ENCODE measurements at regions not wholly inside any gene's neighbourhood (a gene's known extent, or its start where the extent isn't known, plus 50 kb on each side); places are given as distances from the start of the nearest gene placed in this dataset.
"Not testable (repeated sequence)": the region's sequence is repeated elsewhere in the genome, so short reads cannot be mapped to it uniquely, and the experiment has no call there.

DNA sequence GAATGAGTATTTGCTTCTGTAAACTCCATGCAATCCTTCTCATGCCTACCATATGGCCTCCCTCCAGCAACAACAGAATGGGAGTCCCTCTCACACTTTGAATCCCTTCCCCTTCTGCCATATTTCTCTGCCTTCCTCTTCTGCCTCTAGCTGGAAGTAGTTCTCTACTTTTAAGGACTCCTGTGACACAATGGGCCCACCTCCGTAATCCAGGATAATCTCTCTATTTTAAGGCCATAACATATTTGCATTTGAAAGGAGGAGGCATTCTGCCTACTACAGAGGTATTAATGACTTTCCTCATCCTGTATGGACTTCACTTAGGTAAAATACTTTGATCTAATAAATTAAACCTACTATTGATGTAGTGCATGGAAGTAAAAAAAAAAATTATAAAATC is 155.4 kb upstream of the ITGA1 start:
- Histone ChIP-seq H3K4me1 (ENCODE audit: control insufficient read depth, insufficient read depth, low read length) (no peaks in the 10 kb centered on the region), H3K9ac (ENCODE audit: extremely low read depth, low read length, poor library complexity, severe bottlenecking) (no peak overlapping the region), H3K9me3 (ENCODE audit: control insufficient read depth, low read length) (no peaks in the 10 kb centered on the region), H3K4me3 (ENCODE audit: low read length) (no peak overlapping the region), H3K27ac (ENCODE audit: low read depth, low read length) (no peak overlapping the region), H3K27me3 (ENCODE audit: control insufficient read depth, insufficient read depth, low read length, poor library complexity, severe bottlenecking) (no peaks in the 10 kb centered on the region), H3K36me3 (ENCODE audit: control insufficient read depth, insufficient read depth, low read length) (no peaks in the 10 kb centered on the region)
- DNase-seq: no peak
- no peaks in the 10 kb centered on the region for H3K27me3 Mint-ChIP-seq (ENCODE audit: insufficient read depth)
- no peaks in the 10 kb centered on the region for H3K9me3 Mint-ChIP-seq
- WGBS, 2 experiments (ENCODE audit: insufficient coverage in 1 of 2, insufficient read length in 1 of 2): 85% methylated on average over 1 of the region's 1 CpG; no CpG with 5 or more reads in 1 of the 2 experiments
- H3K27ac Mint-ChIP-seq: no peak overlapping the region
- no peak overlapping the region for H3K4me3 Mint-ChIP-seq
- TF ChIP-seq, protein P1, sequence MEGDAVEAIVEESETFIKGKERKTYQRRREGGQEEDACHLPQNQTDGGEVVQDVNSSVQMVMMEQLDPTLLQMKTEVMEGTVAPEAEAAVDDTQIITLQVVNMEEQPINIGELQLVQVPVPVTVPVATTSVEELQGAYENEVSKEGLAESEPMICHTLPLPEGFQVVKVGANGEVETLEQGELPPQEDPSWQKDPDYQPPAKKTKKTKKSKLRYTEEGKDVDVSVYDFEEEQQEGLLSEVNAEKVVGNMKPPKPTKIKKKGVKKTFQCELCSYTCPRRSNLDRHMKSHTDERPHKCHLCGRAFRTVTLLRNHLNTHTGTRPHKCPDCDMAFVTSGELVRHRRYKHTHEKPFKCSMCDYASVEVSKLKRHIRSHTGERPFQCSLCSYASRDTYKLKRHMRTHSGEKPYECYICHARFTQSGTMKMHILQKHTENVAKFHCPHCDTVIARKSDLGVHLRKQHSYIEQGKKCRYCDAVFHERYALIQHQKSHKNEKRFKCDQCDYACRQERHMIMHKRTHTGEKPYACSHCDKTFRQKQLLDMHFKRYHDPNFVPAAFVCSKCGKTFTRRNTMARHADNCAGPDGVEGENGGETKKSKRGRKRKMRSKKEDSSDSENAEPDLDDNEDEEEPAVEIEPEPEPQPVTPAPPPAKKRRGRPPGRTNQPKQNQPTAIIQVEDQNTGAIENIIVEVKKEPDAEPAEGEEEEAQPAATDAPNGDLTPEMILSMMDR (conservative IDR thresholded peaks at IDR 0.05): no peak
- H3K36me3 Mint-ChIP-seq (ENCODE audit: low read depth): no peaks in the 10 kb centered on the region
- H3K4me1 Mint-ChIP-seq: no peaks in the 10 kb centered on the region

- H3K4me3 ChIP-seq (ENCODE audit: low read length); H3K27ac ChIP-seq (ENCODE audit: low read depth, low read length); H3K36me3 ChIP-seq (ENCODE audit: control insufficient read depth, insufficient read depth, low read length); H3K4me1 Mint-ChIP-seq; H3K27me3 Mint-ChIP-seq (ENCODE audit: insufficient read depth); DNase-seq; H3K9me3 Mint-ChIP-seq; H3K36me3 Mint-ChIP-seq (ENCODE audit: low read depth); H3K4me3 Mint-ChIP-seq; H3K27me3 ChIP-seq (ENCODE audit: control insufficient read depth, insufficient read depth, low read length, poor library complexity, severe bottlenecking); H3K27ac Mint-ChIP-seq; H3K9me3 ChIP-seq (ENCODE audit: control insufficient read depth, low read length); H3K4me1 ChIP-seq (ENCODE audit: control insufficient read depth, insufficient read depth, low read length); H3K9ac ChIP-seq (ENCODE audit: extremely low read depth, low read length, poor library complexity, severe bottlenecking): not testable (repeated sequence)
- WGBS, 2 experiments (ENCODE audit: insufficient coverage in 1 of 2, insufficient read length in 1 of 2): 94% methylated on average over 2 of the region's 4 CpGs; no CpG with 5 or more reads in 1 of the 2 experiments
Measured at GRCh38 chr5:52634171-52634570, 153.5 kb upstream of the ITGA1 start.

DNA sequence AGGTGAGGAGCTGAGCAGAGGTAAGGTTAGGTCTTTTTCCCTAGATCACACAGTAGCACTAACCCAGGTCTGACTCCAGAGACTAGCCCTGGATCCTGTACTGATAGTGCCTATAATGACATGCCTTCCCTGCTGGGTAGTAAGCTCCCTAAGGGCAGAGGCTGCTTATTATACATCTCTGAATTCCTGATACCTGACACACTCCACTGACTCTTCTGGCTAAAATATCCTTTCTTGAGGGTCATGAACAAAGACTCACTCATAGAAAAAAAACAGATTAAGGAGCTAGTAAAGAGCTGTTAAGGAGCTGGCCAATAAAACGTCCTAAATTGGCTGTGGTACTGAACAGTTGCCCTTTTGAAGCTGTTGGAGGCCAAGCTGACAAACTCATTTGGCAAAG is 149.0 kb upstream of the ITGA1 start:
- Mint-ChIP-seq H3K27ac (no peak overlapping the region), H3K4me3 (no peak overlapping the region), H3K4me1 (no peaks in the 10 kb centered on the region), H3K27me3 (ENCODE audit: insufficient read depth) (no peaks in the 10 kb centered on the region), H3K36me3 (ENCODE audit: low read depth) (no peaks in the 10 kb centered on the region), H3K9me3 (peaks cover 31% of the 10 kb centered on the region)
- no peaks in the 10 kb centered on the region for H3K36me3 ChIP-seq (ENCODE audit: control insufficient read depth, insufficient read depth, low read length)
- H3K4me1 ChIP-seq (ENCODE audit: control insufficient read depth, insufficient read depth, low read length): no peaks in the 10 kb centered on the region
- TF ChIP-seq, protein P1 (conservative IDR thresholded peaks at IDR 0.05): no peak
- WGBS, 2 experiments (ENCODE audit: insufficient coverage in 1 of 2, insufficient read length in 1 of 2): 63% methylated on average over 1 of the region's 1 CpG; no CpG with 5 or more reads in 1 of the 2 experiments
- no peaks in the 10 kb centered on the region for H3K27me3 ChIP-seq (ENCODE audit: control insufficient read depth, insufficient read depth, low read length, poor library complexity, severe bottlenecking)
- H3K27ac ChIP-seq (ENCODE audit: low read depth, low read length): no peak overlapping the region
- no peak overlapping the region for H3K9ac ChIP-seq (ENCODE audit: extremely low read depth, low read length, poor library complexity, severe bottlenecking)
- no peak for DNase-seq
- peaks cover 8% of the 10 kb centered on the region for H3K9me3 ChIP-seq (ENCODE audit: control insufficient read depth, low read length)
- H3K4me3 ChIP-seq (ENCODE audit: low read length): no peak overlapping the region

DNA sequence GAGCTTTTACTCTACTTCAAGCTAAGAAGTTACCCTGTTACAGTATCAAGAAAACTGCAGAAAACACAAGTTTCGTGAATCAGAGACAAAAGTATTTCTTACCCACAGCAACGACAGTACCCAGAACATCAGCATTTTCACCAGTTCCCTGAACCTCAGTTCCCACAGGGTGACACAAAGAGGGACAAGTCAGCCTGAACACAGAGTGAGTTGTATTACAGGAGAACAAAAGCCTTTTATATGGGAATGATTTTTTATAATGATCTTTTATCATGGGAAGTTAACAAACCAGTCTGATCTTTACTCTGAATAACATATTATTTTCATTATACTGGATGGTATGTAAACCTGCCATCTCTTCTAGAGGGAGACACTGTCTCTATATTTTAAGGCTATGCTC is 139.0 kb upstream of the ITGA1 start:
- no peak overlapping the region for H3K4me3 Mint-ChIP-seq
- H3K36me3 ChIP-seq (ENCODE audit: control insufficient read depth, insufficient read depth, low read length): no peaks in the 10 kb centered on the region
- H3K9me3 Mint-ChIP-seq: peaks cover 23% of the 10 kb centered on the region
- H3K9ac ChIP-seq (ENCODE audit: extremely low read depth, low read length, poor library complexity, severe bottlenecking): no peak overlapping the region
- no peak for DNase-seq
- H3K27me3 Mint-ChIP-seq (ENCODE audit: insufficient read depth): no peaks in the 10 kb centered on the region
- no peaks in the 10 kb centered on the region for H3K4me1 Mint-ChIP-seq
- WGBS, 2 experiments (ENCODE audit: insufficient coverage in 1 of 2, insufficient read length in 1 of 2): 83 to 100% methylated on average over 1 to 2 of the region's 2 CpGs
- no peaks in the 10 kb centered on the region for H3K27me3 ChIP-seq (ENCODE audit: control insufficient read depth, insufficient read depth, low read length, poor library complexity, severe bottlenecking)
- H3K9me3 ChIP-seq (ENCODE audit: control insufficient read depth, low read length): peaks cover 11% of the 10 kb centered on the region
- TF ChIP-seq, protein P1 (conservative IDR thresholded peaks at IDR 0.05): no peak
- H3K4me3 ChIP-seq (ENCODE audit: low read length): no peak overlapping the region
- no peaks in the 10 kb centered on the region for H3K4me1 ChIP-seq (ENCODE audit: control insufficient read depth, insufficient read depth, low read length)
- H3K36me3 Mint-ChIP-seq (ENCODE audit: low read depth): no peaks in the 10 kb centered on the region
- H3K27ac ChIP-seq (ENCODE audit: low read depth, low read length): no peak overlapping the region
- no peak overlapping the region for H3K27ac Mint-ChIP-seq
